GM21515 (cell line): ENCODE measurements at regions not wholly inside any gene's neighbourhood (a gene's known extent, or its start where the extent isn't known, plus 50 kb on each side); places are given as distances from the start of the nearest gene placed in this dataset.
"Not testable (repeated sequence)": the region's sequence is repeated elsewhere in the genome, so short reads cannot be mapped to it uniquely, and the experiment has no call there.

Experiments
- ATAC-seq: cut with Tn5 transposase; IDR thresholded peaks from one replicate; pipeline ENCODE4 v1.9.1; 2021; ENCODE audit not compliant: unreplicated experiment

DNA sequence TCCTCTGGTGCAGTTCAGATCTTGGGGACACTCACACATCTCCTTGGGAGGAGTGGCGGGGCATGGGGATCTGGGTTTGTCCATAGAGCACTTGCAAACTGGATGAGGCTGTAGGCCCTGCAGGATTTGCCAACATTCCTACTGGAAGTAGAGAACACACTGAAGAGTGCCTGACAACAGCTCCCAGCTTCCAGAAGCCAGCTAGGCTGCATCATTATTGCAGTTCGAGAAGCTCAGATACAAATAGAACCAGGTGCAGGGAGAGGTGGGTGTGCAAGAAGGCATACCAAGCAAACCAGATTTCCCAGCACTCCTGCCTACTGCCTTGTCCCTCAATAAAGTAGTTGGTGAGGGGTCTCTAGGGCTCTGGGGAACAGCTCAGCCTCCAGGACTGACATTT is 52.5 kb downstream of the RHOB start:
- no peak for ATAC-seq

DNA sequence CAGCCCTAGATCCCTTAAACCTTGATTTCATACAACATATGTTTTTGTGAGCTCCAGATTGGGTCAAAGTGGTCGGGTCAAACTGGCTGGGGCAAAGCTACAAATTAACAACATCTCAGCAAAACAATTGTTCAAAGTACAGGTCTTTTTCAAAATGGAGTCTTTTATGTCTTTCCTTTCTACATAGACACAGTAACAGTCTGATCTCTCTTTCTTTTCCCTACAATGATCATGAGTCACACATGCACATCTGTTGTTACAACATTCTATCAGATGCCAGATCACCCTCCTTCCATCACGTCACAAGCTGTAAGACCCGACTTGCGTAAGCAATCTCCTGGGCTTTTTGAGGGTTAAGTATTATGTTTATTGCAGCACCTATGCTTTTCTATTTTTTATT is 55.1 kb downstream of the RHOB start:
- no peak for ATAC-seq

DNA sequence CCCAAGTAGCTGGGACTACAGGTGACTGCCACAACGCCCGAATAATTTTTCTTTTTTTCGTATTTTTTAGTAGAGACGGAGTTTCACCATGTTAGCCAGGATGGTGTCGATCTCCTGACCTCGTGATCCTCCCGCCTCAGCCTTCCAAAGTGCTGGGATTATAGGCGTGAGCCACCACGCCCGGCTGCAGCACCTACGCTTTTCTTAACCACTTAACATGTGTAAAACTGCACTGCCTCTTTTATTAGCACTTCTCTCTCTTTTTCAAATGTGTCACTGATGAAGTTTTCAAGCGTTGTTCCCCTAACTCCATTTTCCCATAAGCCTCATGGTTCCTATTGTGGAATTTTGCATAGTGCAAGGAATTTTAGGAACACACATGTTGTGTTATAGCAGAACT is 55.6 kb downstream of the RHOB start:
- ATAC-seq: not testable (repeated sequence)

DNA sequence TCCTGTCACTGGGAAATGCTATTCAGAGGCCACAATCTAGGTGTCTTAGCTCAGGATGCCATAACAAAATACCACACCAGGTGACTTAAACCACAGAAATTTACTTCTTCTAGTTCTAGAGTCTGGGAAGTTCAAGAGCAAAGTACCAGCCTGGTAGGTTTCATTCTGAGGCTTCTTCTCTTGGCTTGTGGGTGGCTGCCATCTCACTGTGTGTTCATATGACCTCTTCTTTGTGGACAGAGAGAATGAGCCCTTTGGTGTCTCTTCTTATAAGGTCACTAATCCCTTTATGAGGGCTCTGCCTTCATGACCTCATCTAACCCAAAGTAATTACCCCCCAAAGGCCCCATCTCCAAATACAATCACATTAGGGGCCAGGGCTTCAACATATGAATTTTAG is 57.3 kb downstream of the RHOB start:
- ATAC-seq: no peak

DNA sequence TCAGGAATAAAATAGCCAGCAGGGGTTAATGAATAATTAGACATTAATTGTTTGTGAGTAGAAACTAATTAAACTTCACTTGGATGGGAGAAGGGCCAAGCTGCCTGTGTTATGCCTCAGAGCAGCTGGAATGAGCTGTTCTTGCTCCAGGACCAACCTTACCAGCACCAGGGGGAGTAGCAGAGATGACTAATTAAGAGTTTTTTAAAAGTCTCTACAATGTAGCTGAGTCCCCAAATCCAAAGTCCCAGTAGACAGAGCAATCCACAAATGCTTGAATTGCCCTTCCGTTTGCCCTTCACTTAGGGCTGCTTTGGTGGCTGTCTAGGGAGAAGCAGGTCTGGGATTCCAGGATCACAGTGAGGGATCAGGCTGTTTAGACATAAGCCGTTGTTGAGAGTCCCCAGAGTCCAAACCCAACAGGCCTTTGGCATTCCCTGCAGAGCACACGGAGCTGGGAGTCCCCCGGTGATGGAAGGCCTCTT is 59.4 kb downstream of the RHOB start:
- no peak for ATAC-seq

DNA sequence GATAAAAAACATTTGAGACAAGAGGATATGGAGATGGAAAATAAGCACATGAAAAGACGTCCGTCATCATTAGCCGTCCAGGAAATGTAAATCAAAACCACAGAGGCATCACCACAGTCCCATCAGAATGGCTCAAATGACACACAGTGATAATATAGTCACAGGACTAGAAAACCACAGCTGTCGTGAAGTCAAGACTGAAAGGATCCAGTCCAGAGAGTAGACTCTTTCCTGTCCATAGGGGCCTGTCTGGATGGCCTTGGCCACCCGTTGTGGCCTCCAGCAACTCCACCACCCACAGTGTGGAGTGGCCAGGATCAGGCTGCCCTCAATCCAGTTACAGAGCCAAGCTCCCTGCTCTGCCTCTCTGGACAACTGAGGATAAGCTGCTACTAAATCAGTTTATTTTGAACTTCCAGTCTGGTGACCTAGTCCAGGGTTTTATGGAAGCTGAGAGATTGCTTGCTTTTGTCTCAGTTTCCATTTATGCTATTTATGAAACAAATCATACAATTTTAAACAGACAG is 60.4 kb downstream of the RHOB start:
- ATAC-seq: peak; percentile 95

DNA sequence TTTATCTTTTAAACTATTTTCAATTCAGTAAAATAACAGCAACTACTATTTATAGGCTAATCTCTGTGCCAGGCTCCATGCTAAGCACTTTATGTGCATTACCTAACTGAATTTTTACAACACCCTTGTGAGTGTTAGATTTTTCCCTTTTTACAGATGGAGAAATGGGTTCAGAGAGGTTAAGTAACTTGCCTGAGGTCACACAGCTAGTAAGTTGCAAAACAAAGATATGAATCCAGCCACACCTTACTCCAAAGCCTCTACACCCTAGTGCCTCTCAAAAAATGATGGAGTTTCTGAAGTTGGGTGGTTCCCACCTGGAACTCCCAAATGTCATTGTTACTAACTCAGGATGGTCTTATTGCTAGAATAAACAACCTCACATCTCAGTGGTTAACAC is 60.8 kb downstream of the RHOB start:
- no peak for ATAC-seq

DNA sequence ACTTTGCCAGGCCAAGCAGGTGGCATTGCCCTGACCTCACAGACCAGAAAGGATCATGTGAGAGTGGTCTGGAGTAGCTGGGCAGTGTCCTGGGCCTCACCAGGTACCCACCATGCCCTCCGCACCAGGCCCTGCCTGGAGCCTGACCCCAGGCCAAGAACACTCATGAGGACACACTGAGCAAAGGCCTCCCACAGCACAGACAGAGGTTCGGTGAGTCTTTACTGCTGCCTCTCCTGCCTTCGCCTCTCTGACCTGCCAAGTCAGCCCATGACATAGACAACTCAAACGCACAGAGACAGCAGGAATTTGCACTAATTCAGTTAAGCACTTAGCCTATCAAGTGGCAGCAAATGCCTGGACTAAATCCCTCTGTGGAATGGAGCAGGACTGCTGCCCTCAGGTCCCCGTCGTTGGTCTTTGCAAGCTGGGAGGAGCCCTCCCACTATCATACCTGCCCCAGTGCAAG is 62.5 kb downstream of the RHOB start:
- no peak for ATAC-seq

DNA sequence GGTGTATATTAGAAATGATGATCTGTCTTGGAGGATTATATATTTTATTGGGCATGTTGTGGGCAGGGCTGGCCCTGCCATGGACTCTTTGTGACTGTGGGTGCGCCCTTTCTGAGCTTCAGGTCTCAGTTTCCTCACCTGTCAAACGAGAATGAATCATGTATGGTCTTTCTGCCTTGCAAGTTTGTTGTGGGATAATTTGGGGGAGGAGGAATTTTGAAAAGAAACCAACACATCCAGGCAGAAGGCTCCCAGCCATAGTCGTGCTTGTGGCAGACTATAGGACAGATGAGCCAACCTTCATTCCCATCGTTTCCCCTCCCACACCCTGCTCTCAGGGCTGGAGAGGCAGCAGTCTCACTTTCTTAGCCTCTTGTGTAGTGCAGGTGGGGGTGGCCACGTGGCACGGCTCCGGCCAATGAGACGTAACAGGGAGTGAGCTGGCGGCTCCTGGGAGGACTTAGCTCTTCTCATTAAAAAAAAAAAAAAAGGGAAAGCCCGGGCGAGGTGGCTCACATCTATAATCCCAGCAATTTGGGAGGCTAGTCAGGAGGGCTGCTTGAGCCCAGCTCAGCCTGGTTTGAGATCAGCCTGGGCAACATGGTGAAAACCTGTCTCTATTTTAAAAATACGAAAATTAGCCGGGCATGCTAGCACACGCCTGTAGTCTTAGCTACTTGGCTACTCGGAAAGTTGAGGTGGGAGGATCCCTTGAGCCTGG is 63.1 kb downstream of the RHOB start:
- no peak for ATAC-seq

DNA sequence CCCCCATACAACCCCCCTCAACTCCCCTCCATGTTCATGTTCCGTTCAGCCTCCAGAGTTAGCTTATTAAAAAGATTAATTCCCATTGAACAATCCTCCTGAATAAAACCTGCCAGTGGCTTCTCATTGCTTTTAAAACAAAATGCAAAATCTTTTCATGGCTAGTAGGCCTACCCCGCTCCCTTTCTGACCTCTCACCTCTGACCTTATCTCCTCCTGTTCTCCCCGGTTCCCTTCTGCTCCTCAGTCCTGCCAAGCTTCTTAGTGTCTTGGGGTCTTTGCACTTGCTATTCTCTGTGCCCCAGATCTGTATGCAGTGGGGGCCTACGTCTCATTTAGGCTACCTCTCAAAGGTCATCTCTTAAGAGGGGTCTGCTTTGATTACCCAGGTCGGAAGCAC is 64.3 kb downstream of the RHOB start:
- no peak for ATAC-seq

DNA sequence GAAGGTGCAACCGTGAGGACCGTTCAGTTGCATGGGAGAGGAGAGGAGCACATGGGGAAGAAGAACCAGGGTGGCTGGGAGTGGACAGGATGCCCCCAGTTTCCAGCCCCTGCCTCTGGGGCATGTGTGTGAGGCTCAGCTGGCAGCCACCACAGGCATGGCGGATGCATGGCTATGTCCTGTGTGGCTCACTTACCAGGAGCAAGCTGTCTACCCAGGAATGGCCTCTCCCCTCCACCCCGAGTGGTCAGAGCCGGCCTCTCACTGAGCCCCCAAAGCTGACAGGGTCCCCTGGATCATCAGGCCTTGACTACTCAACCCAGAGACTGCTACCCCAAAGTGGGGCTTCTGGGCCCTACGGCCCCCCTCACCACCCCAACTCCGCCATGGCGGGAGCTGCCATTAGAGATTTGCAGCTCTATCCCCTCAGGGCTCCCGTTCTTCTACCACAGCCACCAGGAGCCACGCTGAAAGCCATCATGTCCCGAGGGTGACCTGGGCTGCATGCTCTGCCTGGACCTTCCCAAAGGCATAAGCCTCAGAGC is 65.3 kb downstream of the RHOB start:
- ATAC-seq: no peak

DNA sequence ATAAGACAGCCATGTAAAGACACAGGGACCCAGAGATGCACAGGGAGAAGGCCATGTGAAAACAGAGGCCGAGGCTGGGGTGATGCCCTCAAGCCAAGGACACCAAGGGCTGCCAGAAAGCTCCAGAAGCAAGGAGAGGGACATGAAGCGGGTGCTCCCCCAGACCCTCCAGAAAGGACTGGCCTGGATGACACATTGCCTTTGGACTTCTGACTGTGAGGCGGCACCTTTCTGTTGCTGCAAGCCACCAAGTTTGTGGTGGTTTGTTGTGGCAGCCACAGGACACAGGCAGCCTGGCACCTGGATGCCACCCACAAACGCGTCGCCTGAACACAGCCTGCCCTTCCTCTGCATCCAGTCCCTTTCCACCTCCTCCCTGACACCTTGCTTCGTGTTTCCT is 67.1 kb downstream of the RHOB start:
- ATAC-seq: no peak

DNA sequence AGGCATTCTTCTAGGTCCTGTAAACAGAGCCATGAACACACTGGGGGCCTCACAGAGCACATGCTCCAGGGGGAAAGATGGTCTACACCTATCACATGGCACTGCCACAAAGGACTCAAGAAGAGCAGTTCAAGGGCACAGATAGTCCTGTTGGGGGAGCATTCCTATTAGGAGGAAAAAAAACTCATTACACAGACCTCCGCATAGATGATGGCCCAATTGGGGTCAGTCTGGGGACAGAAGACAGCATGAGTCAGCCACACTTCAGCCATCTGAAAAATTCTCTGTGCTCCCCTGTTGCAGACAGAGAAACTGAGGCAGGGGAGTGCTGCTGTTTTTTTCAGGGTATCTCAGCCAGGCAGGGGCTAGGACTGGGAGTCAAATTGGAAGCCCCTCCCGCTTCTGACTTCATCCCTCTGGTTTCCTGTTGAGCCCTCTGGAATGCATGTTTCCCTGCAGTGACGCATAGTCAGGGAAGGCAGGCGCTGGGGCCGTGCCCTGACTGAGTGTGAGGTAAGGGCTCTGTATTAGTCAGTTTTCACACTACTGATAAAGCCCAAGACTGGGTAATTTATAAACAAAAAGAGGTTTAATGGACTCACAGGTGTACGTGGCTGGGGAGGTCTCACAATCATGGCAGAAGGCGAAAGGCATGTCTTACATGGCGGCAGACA is 67.9 kb downstream of the RHOB start:
- no peak for ATAC-seq

DNA sequence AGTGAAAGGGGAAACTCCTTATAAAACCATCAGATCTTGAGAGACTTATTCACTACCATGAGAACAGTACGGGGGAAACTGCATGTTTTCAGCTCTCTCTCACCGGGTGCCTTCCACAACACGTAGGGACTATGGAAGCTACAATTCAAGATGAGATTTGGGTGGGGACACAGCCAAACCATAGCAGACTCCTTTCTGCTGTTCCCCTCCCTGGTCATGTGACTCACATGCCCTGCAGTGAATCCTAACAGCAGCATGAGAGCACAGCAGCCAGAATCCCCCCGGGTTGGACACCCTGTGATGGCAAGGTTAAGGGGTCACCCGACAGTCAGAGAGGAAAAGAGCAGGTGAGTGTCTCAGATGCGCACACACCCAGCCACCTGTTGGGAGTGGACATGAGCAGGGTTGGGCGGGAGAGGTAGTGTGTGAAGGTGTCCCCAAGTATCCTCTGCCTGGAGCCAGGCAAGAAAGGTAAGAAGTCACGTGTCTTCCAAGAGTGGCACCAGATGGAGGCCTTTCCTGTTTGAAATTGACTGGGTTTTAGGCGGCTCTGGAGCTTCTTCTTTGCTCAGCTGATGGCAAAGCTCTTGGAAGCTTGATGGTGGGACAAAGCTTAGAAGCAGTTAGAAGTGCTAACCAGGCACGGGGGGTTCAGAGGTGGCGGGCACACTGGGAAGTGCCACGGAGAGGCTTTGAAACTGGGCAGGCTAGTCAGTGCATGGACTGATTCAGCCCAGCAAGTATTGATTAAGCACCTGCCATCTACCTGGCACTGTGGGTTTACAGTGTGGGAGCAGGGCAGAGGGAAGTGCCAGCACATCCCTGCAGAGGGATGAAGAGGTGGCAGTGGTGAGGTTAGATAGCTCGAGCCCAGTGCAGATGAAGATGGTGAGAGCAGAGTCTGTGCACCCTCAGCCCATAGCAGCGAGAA is 68.7 kb downstream of the RHOB start:
- ATAC-seq: no peak

DNA sequence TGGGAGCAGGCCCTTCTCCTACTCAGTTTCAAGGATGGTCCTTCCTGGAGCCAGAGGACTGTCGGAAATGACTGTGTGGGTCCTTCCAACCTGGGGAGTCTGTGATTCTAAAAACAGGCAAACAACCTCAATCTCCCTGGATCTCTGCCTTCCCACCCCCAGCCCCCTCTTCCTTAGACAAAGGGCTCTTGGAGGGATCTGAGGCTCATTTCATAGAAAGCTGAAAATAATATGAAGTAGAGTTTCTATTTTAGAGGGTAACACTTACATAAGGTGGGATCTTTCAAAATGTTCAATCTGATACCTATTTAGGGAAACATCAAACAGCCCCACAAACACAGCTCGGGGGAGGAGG is 69.4 kb downstream of the RHOB start:
- ATAC-seq: no peak

DNA sequence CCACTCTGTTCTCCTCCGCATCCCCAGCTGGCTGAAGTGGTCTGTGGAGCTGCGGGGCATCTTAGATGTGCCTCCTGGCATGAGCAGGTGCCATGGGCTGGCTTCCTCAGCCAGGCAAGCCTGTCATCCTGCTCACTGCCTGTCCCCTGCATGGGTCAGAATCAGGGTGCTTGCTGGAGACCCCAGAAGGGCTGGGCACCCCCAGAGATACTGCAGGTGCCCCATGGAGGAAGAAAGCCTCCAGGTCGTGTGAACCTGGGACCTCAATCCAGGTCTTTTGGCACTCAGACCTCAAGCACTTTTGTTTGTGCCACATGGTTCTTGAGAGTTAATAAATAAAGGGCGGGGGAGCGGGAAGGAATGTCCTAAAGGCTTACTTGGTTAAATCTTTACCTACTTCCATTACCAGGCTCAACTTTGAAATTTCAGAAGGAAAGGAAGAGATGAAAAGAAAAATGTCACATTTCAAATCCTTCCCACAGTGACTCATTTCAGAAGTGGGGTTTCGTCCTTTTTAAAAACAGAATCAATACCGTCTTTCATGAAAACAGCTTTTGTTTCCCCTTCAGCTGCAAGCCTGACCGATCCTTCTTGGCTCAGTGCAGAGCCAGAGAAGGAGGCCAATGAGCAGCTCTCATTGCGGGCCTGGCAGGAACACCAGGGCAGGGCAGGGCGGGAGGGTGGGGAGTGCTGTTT is 69.9 kb downstream of the RHOB start:
- ATAC-seq: peak; percentile 88

DNA sequence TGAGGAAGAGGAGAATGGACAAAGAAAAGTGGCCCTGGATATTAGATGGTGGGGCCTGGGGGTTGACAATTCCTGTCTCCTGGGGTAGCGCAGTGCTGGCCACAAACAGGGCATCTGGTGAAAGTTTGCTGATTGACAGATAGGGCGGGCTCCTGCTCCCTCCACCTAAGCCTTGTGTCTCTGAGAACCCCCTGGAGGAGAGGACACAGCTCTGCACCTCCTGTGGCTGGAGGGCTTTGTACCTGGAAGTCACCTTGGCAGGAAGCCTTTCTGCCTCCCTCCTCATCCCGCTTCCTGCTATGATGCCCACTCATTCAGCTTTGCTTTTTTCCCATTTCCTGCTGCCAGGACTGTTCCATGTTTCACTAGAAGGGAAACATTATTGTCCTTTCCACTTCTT is 72.4 kb downstream of the RHOB start:
- ATAC-seq: no peak

DNA sequence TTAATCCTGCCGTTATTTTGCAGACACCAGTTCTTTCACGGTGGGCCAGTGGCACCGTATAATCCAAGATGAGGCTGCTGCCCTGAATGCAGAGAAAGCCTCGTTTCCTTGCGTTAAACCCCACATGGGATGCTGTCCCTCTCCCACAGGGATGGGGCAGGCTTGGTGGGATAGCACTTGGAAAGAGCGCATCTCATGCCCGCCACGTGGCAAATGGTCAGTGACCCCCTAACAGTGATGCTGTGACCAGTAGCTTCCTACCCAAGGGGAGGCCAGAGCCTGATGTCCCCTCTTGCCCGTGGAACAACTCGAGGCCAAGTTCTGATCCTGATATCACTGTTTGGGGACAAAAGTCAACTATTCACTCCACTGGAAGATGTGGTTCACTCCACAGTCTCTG is 73.3 kb downstream of the RHOB start:
- no peak for ATAC-seq

DNA sequence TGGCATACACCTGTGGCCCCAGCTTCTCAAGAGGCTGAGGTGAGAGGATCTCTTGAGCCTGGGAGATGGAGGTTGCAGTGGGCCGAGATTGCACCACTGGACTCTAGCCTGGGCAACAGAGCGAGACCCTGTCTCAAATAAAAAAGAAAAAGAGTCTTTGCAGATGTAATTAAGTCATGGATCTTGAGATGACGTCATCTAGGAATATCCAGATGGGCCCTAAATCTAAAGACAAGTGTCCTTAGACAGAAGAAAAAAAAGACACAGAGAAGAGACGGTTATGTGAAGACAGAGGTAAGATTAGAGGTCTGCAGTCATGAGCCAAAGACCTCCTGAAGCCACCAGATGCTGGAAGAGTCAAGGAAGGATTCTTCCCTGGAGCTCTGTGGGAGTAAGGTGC is 74.3 kb downstream of the RHOB start:
- no peak for ATAC-seq

DNA sequence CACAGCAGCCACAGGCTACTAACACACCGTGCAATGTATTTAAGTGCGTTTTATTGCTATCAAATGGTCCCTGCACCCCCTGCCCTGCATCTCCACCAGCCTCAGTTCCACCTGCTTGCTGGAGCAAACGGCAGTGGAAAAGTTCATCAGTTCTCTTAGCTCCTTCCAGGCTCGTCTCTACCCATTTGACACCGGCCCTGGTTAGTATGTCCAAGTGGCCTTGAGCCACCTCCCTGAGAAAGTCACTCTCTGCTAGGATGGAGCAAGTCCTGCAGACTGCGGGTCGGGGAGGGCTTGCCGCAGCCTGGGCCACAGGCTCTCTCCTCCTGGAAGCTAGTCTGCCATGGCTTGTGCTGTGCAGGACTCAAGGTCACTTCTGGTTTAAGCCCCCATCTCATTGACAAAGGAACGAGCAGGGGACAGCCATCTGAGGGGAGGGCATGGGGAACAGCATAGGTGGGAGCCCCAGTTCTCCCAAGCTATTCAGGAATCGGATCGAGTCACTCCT is 74.9 kb downstream of the RHOB start:
- ATAC-seq: no peak
